HG03064 (cell line): ENCODE measurements at regions not wholly inside any gene's neighbourhood (a gene's known extent, or its start where the extent isn't known, plus 50 kb on each side); places are given as distances from the start of the nearest gene placed in this dataset.
"Not testable (repeated sequence)": the region's sequence is repeated elsewhere in the genome, so short reads cannot be mapped to it uniquely, and the experiment has no call there.

Source experiments
- ATAC-seq: cut with Tn5 transposase; IDR thresholded peaks from one replicate; pipeline ENCODE4 v1.9.1; 2021; ENCODE audit warnings: low read depth; ENCODE audit not compliant: unreplicated experiment

DNA sequence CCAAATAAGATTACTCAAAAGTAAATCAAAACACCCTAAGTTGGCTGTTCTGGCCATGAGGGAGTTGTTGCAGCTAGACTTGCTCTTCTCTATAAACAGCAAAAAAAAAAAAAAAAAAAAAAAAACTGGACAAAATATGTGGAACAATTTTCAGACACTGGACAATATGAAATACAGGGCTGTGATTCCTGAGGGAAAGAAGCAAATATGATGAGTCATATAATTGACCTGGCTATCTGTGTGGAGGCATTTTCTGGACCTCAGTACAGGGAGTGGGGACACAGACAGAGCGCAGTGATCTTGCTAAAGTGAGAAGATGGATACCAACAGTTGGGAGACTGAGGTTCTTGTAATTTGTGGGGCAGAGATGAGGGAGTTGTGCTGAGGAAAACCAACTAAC lies 192.0 kb upstream of the HAND2 start:
- ATAC-seq = no peak

DNA sequence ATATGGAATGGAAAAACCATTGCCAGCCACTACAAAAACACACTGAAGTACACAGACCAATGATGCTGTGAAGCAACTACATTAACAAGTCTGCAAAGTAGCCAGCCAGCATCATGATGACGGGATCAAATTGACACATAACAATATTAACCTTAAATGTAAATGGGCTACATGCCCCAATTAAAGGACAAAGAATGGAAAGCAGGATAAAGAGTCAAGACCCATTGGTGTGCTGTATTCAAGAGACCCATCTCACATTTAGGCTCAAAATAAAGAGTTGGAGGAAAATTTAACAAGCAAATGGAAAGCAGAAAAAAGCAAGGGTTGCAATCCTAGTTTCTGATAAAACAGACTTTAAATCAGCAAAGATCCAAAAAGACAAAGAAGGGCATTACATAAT lies 188.5 kb upstream of the HAND2 start:
- not testable (repeated sequence) for ATAC-seq

DNA sequence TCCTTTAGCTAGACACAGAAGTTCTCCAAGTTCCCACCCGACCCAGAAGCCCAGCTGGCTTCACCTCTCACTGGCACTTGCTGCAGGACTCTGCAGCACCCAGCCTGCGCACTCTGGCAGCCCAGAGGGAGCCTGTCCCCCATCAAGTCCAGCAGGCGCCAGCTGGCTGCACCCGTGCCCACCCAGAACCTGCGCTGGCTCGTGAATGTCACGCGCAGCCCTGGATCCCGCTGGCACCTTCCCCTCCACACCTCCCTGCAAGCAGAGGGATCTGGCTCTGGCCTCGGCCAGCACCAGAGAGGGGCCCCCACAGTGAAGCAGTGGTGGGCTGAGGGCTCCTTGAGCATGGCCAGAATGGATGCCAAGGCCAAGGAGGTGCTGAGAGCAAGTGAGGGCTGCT lies 187.6 kb upstream of the HAND2 start:
- no peak for ATAC-seq

DNA sequence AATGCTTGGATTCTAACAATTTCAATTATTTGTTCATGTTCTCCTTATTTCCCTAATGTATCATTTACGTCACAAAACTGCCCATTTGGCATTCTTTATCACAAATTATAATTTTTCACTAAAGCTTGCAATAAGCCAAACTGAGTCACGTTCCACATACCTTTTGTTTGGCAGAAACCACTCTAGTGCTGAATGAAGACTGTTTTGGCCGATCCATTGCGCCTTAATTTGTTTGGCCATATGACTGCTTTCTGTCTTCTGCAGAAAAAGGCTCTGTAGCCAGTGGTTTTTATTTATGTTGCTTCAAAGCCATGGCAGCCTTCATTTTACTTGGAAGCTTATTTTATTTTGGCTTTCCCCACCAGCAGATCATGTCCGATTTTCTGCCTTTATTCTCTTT lies 184.4 kb upstream of the HAND2 start:
- no peak for ATAC-seq

DNA sequence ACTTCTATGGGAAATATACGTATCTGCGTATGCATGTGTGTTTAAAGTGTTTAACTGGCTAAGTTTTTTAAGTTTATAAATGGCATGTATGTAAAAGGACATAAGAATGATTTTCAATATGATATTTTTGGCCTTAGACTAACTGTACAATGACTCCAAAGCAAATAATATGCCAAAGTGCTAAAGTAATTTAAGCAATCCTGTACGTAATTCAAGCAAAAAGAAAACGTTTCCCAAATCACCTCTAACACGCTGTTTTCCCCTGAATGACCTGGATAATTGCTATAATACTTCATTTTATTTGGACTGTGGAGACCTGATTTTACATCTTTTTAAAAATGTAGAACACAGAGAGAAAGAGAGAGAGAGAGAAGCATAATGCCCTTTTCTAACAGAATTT lies 183.0 kb upstream of the HAND2 start:
- no peak for ATAC-seq

DNA sequence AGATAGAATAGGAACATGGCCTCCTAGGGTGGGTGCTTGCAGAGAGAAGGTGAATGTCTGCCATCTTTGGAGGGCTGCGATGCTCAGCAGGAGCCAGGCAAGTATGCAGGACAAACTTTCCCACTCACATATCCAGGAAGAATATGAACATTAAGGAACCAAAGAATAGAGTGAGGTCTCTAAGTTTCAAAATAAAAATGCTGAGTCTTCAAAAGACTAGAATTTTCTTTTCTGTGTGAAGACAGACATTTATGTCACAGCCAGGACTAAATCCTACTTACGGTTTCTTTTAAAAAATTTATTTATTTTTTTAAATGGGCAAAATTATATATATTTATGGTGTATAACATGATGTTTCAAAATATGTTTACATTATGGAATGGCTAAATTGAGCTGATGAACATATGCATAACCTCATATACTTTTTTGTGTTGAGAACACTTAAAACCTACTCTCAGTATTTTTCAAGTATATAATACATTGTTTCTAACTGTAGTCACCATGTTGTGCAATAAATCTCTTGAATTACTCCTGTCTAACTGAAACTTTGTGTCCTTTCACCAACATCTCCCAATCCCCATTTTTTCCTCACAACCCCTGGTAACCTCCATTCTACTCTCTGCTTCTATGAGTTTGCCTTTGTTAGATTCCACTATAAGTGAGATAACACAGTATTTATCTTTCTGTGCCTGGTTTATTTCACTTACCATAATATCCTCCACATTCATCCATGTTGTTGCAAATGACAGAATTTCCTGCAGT lies 177.8 kb upstream of the HAND2 start:
- no peak for ATAC-seq

DNA sequence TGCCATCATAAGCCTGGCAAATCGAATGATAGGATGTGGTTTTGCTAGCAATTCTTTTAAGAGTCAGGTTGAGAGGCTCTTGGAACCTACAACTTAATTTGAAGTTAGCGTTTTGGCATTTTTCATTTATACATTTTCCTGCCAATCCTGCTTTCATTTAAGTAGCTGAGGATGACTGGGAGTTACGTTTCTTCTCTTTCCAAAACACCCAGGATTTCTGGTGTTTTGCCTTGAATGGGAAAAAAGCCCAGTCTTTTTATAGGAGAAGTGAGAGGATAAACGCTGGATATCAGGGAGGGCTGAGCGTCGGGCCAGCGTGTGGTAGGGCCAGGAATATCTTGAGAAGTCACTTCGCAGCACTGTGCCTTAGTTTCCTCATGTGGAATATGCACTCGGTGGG lies 174.2 kb upstream of the HAND2 start:
- ATAC-seq = no peak

DNA sequence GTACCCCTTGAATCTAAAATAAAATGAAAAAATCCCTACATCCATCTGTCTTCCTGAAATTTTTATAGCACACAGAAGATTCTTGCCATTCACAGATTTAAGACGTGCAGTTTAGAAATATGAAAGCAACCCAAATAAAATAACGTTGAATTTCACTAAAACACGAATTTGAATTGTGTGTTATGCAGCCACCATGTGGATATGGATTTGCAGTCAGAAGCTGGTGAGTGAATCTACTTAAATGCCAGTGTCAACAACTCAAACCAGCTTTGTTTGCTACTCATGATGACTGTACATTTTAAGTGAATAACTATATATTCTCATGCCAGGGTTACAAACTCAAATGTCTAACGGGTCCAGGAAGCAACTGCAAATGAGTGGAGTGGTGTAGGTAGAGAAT lies 173.0 kb upstream of the HAND2 start:
- no peak for ATAC-seq

DNA sequence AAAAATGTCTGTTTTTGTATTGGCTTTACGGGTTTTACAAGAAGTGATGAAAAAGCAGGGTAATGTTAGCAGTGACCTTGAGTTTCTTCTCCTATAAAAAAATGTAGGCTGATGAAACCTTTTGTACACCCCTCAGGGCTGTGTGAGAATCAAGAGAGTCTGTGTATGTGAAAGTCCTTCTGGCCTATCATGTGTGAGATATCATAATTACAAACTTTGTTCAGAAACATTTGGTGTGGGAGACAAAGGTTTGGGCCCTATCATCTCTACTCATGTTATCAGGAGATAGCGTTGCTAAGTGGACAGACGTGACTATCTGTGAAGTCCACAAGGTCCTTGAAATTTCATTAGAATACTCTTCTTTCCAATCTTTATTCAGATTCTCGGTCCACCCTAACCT lies 170.6 kb upstream of the HAND2 start:
- ATAC-seq = no peak

DNA sequence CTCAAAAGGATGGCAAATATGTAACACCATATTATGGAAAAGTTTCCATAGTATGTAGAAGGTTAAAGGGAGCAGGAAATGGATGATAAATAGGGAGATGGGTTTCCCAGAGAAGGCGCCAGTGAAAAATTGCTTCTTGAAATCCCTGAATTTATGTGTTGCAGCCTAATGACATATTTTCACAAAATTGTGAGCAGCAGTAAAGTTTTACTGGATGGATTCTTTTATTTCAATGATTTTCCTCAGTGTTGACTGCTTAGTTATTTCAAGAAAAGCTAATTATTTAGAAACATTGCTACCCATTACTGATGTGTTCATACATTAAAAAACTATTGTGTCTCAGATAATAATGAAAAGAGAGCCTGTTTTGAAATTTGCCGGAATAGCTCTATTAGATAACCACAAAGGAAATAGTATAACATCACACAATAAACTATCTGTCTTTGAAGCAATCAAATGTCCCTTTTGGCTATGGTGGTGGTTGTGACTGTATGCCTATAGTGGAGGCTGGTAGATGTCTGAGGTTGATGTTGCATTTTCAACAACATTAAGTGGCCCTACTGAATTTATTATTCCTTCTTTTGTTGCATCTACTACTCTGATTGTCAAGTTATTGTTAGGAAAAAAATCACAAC lies 169.9 kb upstream of the HAND2 start:
- ATAC-seq = no peak

DNA sequence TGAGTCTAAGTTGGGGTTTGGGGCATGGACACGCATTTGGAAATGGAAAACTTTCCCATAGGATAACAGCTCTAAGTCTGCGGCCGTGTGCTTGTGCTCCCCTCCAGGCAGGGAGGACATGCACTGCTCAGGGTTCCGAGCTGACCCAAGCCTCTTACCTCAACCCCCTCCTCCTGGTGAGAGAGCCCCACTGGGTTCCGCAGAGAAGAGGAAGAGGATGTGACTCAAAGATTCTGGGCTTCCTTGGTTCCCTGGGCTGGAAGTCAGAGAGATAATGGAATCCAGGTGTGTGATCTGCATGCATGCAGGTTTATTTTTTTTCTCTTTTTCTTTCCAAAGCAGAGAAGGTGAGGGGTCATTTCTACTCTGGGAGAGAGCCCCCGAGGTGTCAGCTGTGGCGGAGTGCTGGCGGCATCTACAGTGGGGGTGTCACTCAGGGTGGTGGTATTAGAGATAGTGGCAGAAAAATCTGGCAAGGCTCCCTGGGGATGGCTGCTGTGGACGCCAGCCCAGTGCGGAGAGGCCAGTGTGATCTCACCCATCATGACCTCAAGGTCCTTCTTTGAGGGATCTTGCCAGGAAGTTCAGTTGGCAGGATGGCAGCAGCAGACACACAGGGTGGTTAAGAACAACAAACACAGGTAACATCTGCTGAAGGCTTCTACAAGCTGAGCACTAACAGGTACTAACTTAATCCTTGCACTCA lies 168.7 kb upstream of the HAND2 start:
- ATAC-seq = no peak

DNA sequence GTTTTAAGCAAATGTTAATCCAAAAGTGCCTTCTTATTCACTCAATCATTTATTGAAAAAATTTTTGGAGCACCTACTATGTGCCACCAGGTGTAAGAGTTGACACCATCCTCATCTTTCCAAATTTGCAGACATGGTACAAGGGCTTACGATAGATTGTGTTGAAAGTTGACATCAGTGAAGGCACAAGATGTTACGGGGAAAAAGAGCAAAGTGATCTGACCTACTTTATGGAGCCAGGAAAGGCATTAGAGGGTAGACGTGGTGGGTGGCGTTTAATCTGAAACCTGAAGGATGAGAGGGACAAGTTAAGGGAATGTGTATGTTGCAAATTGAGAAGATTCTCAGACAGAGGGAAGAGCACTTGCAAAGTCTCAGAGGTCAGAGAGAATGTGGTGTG lies 167.8 kb upstream of the HAND2 start:
- no peak for ATAC-seq

DNA sequence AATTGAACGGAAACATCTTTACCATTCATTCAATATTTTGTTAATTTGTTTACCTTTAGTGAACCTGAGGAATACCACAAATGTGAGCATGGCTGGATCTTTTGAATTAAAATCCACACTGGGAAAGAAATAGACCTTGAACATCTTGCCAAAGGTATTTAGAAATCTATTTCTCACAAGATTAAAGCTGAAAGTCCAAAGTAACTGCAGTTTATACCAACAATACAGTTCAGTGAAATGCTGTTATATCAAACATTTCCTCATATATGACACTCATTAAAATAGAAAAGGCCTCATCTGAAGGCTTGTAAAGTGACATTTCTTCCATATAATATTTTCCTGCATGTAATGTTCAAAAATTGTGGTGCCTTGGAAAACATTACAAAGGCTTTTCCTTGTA lies 166.5 kb upstream of the HAND2 start:
- no peak for ATAC-seq

DNA sequence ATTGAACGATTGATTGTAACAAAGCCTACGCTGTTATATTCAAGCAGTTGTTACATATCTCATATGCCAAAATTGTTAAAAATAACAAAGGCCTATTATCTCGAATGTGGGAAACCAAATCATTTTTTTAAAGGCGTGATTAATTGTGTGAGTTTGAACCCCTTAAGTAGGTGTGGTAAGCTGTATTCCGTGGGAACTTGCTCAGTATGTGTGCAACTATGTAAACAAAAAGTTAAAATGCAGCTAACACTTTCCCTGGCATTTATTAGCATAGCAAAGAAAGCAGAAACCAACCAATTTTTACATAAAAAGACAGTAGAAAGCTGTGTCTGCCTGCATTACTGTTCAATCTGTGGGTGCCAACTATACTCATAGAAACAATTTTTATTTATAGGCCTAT lies 166.0 kb upstream of the HAND2 start:
- no peak for ATAC-seq

DNA sequence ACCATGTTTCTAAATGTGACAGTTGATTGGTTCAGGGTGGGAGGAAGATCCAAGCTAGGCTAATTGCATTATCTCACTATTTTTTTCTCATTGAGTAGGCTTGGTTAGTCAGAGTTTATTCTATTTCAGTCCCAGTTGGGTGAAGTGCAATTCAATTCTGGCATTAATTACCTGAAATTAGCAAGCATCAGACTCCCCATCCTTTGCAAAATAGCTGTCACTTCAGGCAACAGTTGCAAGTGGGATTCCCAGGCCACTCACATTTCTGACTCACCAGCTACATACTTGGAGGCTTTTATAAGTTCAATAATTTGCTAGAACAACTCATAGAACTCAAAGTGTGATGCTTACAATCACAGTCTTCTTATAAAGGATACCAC lies 155.8 kb upstream of the HAND2 start:
- ATAC-seq = no peak

DNA sequence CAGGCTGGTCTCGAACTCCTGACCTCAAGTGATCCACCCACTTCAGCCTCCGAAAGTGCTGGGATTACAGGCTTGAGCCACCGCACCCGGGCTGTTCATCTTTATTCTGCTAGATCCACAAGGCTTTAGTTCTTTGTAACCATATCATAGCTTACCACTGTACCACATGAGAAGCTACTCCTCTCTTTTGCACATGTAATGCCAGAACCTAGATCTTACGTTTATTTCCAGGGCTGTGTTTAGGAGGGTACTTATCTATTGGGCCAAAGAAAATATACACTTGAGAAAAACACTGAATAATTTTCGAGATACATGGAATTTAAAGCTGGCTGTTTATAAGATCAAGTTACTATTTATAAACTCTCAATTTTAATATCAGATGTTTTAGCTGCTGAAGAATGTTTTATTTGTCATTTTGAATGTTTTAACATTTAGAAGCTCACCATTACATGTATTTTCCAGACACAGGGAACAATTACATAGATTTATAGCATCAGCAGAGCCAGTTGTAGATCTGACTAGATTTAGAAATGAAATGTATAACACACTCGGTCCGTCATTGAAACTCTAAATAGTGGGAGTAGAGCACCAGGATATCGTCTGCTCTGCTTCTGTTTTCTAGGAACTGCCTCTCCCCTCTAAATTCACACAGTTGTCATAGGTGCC lies 155.3 kb upstream of the HAND2 start:
- no peak for ATAC-seq

DNA sequence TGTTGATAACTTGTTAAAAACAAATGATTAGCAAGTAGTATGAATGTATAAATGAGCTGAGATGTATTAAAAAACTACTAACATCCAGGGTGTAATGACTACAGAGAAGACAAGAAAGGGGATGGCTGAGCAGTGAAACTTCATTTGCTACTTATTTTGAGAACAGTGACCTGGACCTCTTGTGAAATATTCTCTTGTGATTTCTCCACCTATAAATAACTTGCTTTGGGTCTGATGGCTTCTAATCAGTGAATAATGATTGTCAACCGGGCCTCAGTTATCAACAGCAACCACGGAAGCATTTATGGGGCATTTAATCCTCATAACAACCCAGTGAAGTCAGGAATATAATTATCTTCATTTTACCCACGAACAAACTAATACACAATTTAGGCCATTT lies 154.2 kb upstream of the HAND2 start:
- ATAC-seq = no peak

DNA sequence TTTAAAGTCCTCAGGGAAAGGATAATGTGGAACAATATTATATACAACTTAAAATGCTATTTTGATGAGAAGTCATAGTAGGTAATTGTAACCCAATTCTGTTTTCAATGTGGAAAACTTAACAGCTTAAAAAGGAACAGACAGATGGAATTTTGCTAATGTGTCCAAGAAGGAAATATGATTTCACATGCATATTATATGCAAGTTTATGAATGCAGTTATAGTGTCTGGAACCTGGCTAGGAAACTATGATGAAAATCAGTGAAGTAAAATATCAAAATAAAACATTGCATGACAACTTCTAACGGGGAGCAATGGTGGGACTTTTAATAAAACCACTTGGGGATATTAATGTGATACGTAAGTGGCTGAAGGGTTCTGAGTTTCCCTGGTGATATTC lies 152.6 kb upstream of the HAND2 start:
- ATAC-seq = no peak

DNA sequence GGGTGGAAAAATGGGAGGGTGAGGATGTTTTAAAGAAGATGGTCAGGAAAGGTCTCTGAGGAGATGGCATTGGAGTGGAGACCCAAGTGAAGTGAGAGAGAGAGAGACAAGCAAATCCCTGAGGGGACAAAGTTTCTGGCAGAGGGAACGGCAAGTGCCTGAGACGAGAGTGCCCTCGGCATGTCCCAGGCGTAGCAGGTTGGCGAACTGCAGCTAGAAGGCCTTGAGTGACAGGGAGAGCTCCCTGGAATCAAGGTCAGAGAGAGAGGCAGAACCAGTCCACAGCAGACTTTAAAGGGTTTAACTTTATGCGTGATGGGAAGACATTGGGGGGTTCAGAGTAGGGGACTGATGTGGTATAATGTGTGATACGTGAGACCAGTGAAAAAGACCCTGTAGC lies 150.2 kb upstream of the HAND2 start:
- no peak for ATAC-seq

DNA sequence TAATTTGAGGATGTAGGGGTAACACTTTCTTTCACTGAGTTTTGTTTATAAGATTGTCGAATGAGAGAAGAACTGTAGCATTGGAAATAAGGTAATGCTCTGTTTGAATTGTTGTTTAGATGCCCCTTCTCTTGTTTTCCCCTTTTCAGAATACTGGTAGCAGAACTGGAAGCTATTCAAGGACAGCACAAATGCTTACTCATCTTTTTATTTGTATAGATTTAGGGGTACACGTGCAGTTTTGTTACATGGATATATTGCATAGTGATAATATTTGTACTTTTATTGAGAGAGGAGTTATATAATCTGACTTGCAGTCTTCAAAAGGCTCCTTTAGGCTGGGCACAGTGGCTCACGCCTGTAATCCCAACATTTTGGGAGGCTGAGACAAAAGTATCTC lies 145.4 kb upstream of the HAND2 start:
- ATAC-seq = no peak

DNA sequence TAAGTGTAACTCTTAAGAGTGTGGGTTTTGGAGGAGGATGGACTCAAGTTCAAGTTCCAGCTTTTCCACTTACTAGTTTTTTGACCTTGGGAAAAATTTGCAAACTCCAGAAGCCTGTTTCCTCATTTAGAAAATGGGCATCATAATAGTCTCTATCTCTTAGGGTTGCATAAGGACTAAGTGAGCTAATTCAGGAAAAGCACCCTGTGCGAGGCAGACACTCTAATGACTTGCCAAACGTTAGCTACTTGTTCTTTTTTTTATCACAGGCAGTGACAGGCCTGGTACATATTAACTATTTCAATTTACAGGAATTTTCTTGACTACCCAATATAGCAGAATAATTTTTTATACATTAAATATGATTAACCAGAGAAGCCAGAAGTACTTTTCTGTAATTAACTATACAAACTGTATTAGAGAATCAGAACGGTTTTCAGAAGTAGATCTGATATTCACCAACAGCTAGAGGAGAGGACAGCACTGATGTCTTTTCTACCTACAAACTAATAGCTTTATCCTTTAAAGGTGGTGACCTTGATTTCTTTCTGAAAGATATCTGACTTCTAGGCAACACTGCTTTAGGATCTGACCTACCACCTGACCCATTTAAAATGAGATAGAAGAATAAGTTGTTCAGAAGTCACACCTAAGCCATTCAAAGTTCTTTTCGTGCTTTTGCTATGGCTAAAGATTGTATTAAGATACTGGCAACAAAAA lies 139.6 kb upstream of the HAND2 start:
- no peak for ATAC-seq
